GM12872 (cell line): ENCODE measurements at regions not wholly inside any gene's neighbourhood (a gene's known extent, or its start where the extent isn't known, plus 50 kb on each side); places are given as distances from the start of the nearest gene placed in this dataset.

Experiments
- CTCF ChIP-seq: IDR thresholded peaks from 3 replicates; pipeline ENCODE4 v1.5.1; 2011; ENCODE audit warnings: low read depth, mild to moderate bottlenecking, low read length, moderate library complexity; ENCODE audit not compliant: insufficient read depth

GRCh38 chr2:223316342-223316741 lies 264.4 kb downstream of the KCNE4 start:
- no peak for TF ChIP-seq CTCF

GRCh38 chr2:223319601-223320000 lies 267.6 kb downstream of the KCNE4 start:
- no peak for TF ChIP-seq CTCF

DNA sequence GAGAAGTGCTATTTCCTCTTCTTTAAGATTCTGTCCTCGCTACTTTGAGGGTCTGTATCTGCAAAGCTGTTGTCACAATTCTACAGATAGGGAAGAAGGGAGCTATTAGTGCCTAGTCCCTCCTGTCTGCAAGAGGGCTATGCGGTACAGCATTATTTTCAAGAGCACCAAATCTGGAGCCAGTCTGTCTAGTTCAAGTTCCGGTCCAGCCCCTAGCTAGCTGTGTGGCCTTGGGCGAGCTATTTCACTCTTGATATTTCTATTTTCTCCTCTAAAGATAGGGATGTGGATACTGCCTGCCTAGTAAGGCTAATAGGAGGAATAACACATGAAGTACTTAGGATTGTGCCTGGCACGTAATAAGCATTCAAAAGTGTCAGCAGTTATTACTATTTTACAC lies 272.4 kb downstream of the KCNE4 start:
- no peak for TF ChIP-seq CTCF

- no peak for TF ChIP-seq CTCF
Observed at GRCh38 chr2:223328578-223328977, 273.6 kb downstream of the SCG2 start.

DNA sequence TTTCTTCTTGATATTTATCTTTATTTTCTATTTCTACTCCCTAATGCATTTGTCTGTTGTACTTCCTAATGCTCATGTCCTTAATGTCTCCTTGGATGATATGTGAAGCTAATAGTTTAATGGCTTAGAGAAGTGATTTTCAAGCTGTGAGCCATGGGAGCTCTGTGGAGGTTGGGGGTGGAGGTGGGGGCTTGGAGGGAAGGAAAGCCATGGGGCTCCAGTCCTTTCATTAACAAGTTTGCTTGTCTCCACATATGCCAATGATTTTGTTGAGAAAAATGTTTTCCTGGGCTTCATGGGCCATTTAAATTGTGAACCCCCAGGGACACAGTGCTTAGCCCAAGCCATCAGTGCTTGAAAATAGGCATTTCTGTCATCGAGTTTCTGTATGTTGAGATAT lies 264.1 kb downstream of the SCG2 start:
- no peak for TF ChIP-seq CTCF

DNA sequence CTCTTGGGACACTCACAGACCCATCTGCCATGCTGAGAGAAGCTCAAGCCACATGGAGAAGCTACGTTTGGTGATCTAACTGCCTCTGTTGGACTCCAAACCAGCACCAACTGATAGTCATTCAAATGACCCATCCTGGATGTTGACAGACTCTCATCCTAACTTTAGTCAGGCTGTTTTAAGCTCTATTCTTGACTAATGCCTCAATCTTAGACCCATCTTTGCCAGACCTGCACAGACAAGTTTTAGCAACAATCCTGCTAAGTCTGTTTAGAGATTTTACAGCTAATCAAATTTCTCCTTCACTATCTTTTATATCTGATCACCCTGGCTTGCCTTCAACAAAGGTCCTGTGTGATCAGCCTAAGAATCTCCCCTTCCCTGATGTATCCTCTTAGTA lies 245.1 kb downstream of the SCG2 start:
- no peak for TF ChIP-seq CTCF

DNA sequence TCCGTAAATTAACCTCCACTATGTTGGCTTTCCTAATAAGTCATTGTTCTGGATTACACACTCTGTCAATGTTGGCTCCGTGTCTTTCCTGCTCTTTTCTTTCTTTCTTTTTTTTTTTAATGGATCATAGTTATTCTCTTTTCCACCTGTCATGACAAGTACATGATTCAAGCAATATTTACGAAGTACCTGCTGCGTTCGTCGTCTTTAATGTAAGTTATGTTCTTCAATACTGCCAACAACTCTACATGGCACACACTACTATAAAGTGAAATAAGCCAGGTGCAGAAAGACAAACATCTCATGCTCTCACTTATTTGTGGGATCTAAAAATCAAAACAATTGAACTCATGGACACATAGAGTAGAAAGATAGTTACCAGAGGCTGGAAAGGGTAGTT lies 239.1 kb downstream of the SCG2 start:
- TF ChIP-seq CTCF, result no peak

- no peak for TF ChIP-seq CTCF
Observed at GRCh38 chr2:223365158-223365679, 236.9 kb downstream of the SCG2 start.
